KBM-7 (cell line): ENCODE measurements at regions not wholly inside any gene's neighbourhood (a gene's known extent, or its start where the extent isn't known, plus 50 kb on each side); places are given as distances from the start of the nearest gene placed in this dataset.
A peak's percentile ranks its signal among the peaks of the same experiment; 100 is the strongest.

Source experiments
- DNase-seq: peaks from one replicate; pipeline ENCODE4 v3.0.0-alpha.2; 2015
- in situ Hi-C: fragments of 300-500 bp; cut with MboI; formaldehyde crosslinking; loops from 2 replicates; pipeline ENCODE4 v1.14.3; 2020; ENCODE audit warnings: low sequenced_read_pairs, low pct_unique_long_range_greater_than_20kb, mixed read lengths

- in situ Hi-C loops = no loop called here
- no peak for DNase-seq
Observed at GRCh38 chr20:34163307-34163706, 51.3 kb upstream of the EIF2S2 start.

- DNase-seq = no peak
- in situ Hi-C loops = no loop called here
Observed at GRCh38 chr20:34164381-34164984, 52.4 kb upstream of the EIF2S2 start.

- peak; percentile 16 for DNase-seq
- in situ Hi-C loops = no loop called here
Observed at GRCh38 chr20:34165018-34165619, 53.1 kb upstream of the EIF2S2 start.

GRCh38 chr20:34171640-34172039, 59.6 kb upstream of the EIF2S2 start:
- no peak for DNase-seq
- in situ Hi-C loops = no loop called here

GRCh38 chr20:34172926-34173325, 60.9 kb upstream of the EIF2S2 start:
- in situ Hi-C loops = no loop called here
- DNase-seq = no peak

GRCh38 chr20:34175079-34175478, 63.0 kb upstream of the EIF2S2 start:
- in situ Hi-C loops = no loop called here
- no peak for DNase-seq

- no peak for DNase-seq
- in situ Hi-C loops = no loop called here
Observed at GRCh38 chr20:34175879-34176278, 63.8 kb upstream of the EIF2S2 start.

GRCh38 chr20:34177052-34177451, 64.2 kb upstream of the ASIP start:
- in situ Hi-C loops = no loop called here
- no peak for DNase-seq

- in situ Hi-C loops = no loop called here
- no peak for DNase-seq
Observed at GRCh38 chr20:34179637-34180360, 61.4 kb upstream of the ASIP start.

- in situ Hi-C loops = no loop called here
- no peak for DNase-seq
Observed at GRCh38 chr20:34180460-34181120, 60.6 kb upstream of the ASIP start.

GRCh38 chr20:34181484-34181883, 59.7 kb upstream of the ASIP start:
- DNase-seq = no peak
- in situ Hi-C loops = no loop called here

- no peak for DNase-seq
- in situ Hi-C loops = no loop called here
Observed at GRCh38 chr20:34185766-34186620, 55.2 kb upstream of the ASIP start.

GRCh38 chr20:34189572-34190163, 51.6 kb upstream of the ASIP start:
- in situ Hi-C loops = no loop called here
- DNase-seq = no peak

GRCh38 chr20:34190262-34190661, 51.0 kb upstream of the ASIP start:
- no peak for DNase-seq
- in situ Hi-C loops = no loop called here

- in situ Hi-C loops = no loop called here
- DNase-seq = peak; percentile 74
Observed at GRCh38 chr20:34190679-34191090, 50.5 kb upstream of the ASIP start.
